ENCODE measurements at regions not wholly inside any gene's neighbourhood (a gene's known extent, or its start where the extent isn't known, plus 50 kb on each side); places are given as distances from the start of the nearest gene placed in this dataset.

DNA sequence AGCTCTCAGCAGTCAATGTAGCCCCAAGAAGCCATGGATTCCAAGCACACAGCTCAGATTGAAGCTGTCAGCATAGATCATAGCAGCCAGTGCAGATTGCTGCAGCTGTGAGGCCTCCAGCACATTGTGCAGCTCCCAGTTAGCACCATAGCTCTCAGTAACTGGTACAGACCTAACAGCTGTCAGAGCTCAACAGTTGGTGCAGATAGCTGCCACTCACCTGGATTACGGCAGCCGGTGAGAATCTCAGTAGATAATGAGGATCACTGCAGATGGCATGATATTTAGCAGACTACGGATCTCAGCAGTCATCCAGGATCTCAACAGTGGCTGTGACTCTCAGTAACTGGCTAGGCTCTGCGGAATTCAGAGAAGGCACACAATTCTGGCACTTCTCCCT lies 500.4 kb downstream of the TUSC1 start:
- CTCF ChIA-PET: no interaction called here
- H3K79me1 ChIP-seq (ENCODE audit: low read depth in 1 of 2, low read length in 2 of 2): no peaks in the 10 kb centered on the region
- no TSS peak for BruUV-seq (replicated peaks)

More for the DNA sequence above, 500.4 kb downstream of the TUSC1 start:
- intact Hi-C loops (cut with micrococcal nuclease) (no loop called here), dilution Hi-C loops (cut with HindIII; ENCODE audit: low sequenced_read_pairs, unreplicated experiment) (no loop called here), in situ Hi-C loops (cut with MboI; ENCODE audit: low sequenced_read_pairs) (no loop called here)
- H4K91ac ChIP-seq (ENCODE audit: insufficient read depth, low read depth, low read length): no peak overlapping the region
- no peak overlapping the region for H2BK120ac ChIP-seq (ENCODE audit: low read depth, low read length)
- no peaks in the 10 kb centered on the region for H4K20me1 ChIP-seq (ENCODE audit: insufficient read depth, low read length)
- H3K9me3 ChIP-seq (ENCODE audit: control insufficient read depth, insufficient read depth, low read length): peaks cover 5% of the 10 kb centered on the region
- no peak overlapping the region for H3K4ac ChIP-seq (ENCODE audit: low read depth, low read length)
- H3K27me3 ChIP-seq (ENCODE audit: control insufficient read depth, insufficient read depth, low read length): no peaks in the 10 kb centered on the region
- no peak overlapping the region for H2AFZ ChIP-seq (replicated peaks; ENCODE audit: low read length, poor library complexity)
- H3K4me2 ChIP-seq (ENCODE audit: low read depth, low read length): no peak overlapping the region
- no peak overlapping the region for H4K8ac ChIP-seq (ENCODE audit: low read depth in 2 of 2, low read length in 2 of 2)
- no peaks in the 10 kb centered on the region for H3K36me3 ChIP-seq (ENCODE audit: control insufficient read depth, insufficient read depth, low read length)
- no peak overlapping the region for H3K27ac ChIP-seq (ENCODE audit: insufficient read depth, low read length)
- H4K5ac ChIP-seq (ENCODE audit: low read depth, low read length): no peak overlapping the region
- DNase-seq (no peak), ATAC-seq (ENCODE audit: low read depth) (no peak)
- no peak overlapping the region for H3K56ac ChIP-seq (ENCODE audit: extremely low read depth, insufficient read depth, low read length)
- no peak overlapping the region for H2AK5ac ChIP-seq (ENCODE audit: low read depth, low read length)
- H3K4me1 ChIP-seq (ENCODE audit: control insufficient read depth, insufficient read depth, low read length): no peaks in the 10 kb centered on the region
- no peak overlapping the region for H3K23ac ChIP-seq (ENCODE audit: low read depth, low read length)
- no peak overlapping the region for H3K4me3 ChIP-seq (ENCODE audit: insufficient read depth, low read depth, low read length)
- H2BK20ac ChIP-seq (ENCODE audit: low read depth, low read length): no peak overlapping the region
- H3K9ac ChIP-seq (ENCODE audit: low read depth, low read length): no peak overlapping the region
- POLR2A ChIA-PET (ENCODE audit: unreplicated experiment): no interaction called here
- no peak overlapping the region for H2BK15ac ChIP-seq (ENCODE audit: low read depth, low read length)
- TF ChIP-seq RFX5 (IDR thresholded peaks at IDR 0.05; ENCODE audit: low read depth, low read length): no peak
- TF ChIP-seq RCOR1 (IDR thresholded peaks at IDR 0.05; ENCODE audit: insufficient replicate concordance, low read length): no peak
- TF ChIP-seq RAD21 (IDR thresholded peaks at IDR 0.05; ENCODE audit: low read length): no peak
- TF ChIP-seq, protein P1, sequence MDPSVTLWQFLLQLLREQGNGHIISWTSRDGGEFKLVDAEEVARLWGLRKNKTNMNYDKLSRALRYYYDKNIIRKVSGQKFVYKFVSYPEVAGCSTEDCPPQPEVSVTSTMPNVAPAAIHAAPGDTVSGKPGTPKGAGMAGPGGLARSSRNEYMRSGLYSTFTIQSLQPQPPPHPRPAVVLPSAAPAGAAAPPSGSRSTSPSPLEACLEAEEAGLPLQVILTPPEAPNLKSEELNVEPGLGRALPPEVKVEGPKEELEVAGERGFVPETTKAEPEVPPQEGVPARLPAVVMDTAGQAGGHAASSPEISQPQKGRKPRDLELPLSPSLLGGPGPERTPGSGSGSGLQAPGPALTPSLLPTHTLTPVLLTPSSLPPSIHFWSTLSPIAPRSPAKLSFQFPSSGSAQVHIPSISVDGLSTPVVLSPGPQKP (IDR thresholded peaks at IDR 0.05; ENCODE audit: borderline replicate concordance, low read depth, low read length): no peak
- no peak for TF ChIP-seq NFE2L2 (IDR thresholded peaks at IDR 0.05; ENCODE audit: low read depth, low read length)
- no peak for TF ChIP-seq SMC3 (IDR thresholded peaks at IDR 0.05; ENCODE audit: low read depth, low read length)
- TF ChIP-seq FOS (IDR thresholded peaks at IDR 0.05; ENCODE audit: low read depth, low read length): no peak
- TF ChIP-seq, protein P2, sequence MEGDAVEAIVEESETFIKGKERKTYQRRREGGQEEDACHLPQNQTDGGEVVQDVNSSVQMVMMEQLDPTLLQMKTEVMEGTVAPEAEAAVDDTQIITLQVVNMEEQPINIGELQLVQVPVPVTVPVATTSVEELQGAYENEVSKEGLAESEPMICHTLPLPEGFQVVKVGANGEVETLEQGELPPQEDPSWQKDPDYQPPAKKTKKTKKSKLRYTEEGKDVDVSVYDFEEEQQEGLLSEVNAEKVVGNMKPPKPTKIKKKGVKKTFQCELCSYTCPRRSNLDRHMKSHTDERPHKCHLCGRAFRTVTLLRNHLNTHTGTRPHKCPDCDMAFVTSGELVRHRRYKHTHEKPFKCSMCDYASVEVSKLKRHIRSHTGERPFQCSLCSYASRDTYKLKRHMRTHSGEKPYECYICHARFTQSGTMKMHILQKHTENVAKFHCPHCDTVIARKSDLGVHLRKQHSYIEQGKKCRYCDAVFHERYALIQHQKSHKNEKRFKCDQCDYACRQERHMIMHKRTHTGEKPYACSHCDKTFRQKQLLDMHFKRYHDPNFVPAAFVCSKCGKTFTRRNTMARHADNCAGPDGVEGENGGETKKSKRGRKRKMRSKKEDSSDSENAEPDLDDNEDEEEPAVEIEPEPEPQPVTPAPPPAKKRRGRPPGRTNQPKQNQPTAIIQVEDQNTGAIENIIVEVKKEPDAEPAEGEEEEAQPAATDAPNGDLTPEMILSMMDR (conservative IDR thresholded peaks at IDR 0.05; ENCODE audit: low read depth, low read length): no peak
- TF ChIP-seq MXI1 (IDR thresholded peaks at IDR 0.05; ENCODE audit: borderline replicate concordance, low read depth, low read length): no peak
- TF ChIP-seq, protein P3, sequence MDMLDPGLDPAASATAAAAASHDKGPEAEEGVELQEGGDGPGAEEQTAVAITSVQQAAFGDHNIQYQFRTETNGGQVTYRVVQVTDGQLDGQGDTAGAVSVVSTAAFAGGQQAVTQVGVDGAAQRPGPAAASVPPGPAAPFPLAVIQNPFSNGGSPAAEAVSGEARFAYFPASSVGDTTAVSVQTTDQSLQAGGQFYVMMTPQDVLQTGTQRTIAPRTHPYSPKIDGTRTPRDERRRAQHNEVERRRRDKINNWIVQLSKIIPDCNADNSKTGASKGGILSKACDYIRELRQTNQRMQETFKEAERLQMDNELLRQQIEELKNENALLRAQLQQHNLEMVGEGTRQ (IDR thresholded peaks at IDR 0.05; ENCODE audit: low read depth, low read length): no peak
- TF ChIP-seq POLR2A (IDR thresholded peaks at IDR 0.05; ENCODE audit: low read depth, low read length): no peak
- no peak for TF ChIP-seq CHD1 (IDR thresholded peaks at IDR 0.05; ENCODE audit: low read depth, low read length)
- TF ChIP-seq MAZ (IDR thresholded peaks at IDR 0.05; ENCODE audit: borderline replicate concordance, low read depth, low read length): no peak
- no peaks in the 10 kb centered on the region for H3K9me1 ChIP-seq (ENCODE audit: insufficient read depth, low read length)
- H2BK5ac ChIP-seq (ENCODE audit: low read depth, low read length, poor library complexity, severe bottlenecking): no peak overlapping the region
- H3K14ac ChIP-seq (replicated peaks; ENCODE audit: low read depth, low read length): no peak overlapping the region
- H3K18ac ChIP-seq (ENCODE audit: low read depth, low read length): no peak overlapping the region
- WGBS, 2 experiments (ENCODE audit: extremely low coverage in 2 of 2, insufficient read length in 1 of 2): no CpG with 5 or more reads among the region's 4 CpGs
- no peak overlapping the region for H2AK9ac ChIP-seq (replicated peaks; ENCODE audit: low read depth, low read length, poor library complexity)

Measured in IMR-90 (cell line).